ENCODE measurements at regions not wholly inside any gene's neighbourhood (a gene's known extent, or its start where the extent isn't known, plus 50 kb on each side); places are given as distances from the start of the nearest gene placed in this dataset.

DNA sequence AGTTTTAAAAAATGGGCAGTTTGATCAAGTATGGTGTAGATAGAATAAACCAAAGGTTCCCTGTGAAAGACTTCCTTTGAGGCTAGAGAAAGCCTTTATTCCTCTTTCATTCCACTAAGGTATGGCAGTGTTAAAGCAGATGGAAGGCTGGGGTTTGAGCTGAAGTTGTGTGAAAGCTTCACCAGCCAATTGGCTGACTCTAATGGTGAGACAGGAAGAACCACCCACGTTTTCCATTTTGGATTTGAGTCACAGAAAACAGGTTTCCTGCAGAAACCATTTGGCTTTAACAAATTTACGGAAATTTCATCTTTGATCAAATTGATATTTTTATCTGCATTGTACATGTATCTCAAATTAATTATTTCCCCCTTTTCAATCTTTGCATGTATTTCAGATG lies 455.0 kb downstream of the PCNX1 start:
- DNase-seq (ENCODE audit: low read depth) = no peak

DNA sequence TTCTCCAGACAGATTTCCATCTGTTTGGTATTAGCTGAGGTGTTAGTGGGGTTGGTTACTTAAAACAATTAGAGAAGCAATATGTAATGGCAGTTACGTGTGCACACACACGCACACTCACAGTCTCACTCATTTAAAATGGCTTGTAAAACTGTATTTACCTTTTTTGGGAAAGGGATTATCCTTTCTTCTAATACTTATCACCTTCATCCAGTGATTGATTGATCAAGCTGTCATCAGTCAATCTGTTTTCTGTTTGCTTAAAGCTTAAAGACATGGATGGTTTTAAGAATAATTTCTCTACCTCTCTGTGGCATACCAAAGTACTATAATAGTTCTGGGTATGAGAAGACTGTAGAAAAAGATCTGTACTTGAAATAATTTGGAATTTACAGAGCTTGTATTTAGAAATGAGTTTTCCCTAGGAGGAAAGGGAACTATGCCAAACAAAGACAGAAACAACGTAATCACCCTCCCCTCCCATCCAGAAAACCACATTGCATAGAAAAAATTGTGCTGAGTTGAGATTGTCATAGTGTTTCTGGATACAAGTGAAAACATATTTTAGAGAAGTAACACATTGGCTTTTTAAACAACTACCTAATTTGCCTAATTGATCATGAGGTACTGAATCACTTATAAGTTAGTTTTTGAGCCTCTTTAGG lies 455.8 kb downstream of the PCNX1 start:
- peak; percentile 73 for DNase-seq (ENCODE audit: low read depth)

- peak; percentile 66 for DNase-seq (ENCODE audit: low read depth)
These were observed 457.0 kb downstream of the PCNX1 start for GRCh38 chr14:71363946-71364925.

- DNase-seq (ENCODE audit: low read depth) = peak; percentile 31
These were observed 458.1 kb downstream of the PCNX1 start for GRCh38 chr14:71365361-71365760.

GRCh38 chr14:71366861-71367260 lies 459.6 kb downstream of the PCNX1 start:
- DNase-seq (ENCODE audit: low read depth) = no peak

DNA sequence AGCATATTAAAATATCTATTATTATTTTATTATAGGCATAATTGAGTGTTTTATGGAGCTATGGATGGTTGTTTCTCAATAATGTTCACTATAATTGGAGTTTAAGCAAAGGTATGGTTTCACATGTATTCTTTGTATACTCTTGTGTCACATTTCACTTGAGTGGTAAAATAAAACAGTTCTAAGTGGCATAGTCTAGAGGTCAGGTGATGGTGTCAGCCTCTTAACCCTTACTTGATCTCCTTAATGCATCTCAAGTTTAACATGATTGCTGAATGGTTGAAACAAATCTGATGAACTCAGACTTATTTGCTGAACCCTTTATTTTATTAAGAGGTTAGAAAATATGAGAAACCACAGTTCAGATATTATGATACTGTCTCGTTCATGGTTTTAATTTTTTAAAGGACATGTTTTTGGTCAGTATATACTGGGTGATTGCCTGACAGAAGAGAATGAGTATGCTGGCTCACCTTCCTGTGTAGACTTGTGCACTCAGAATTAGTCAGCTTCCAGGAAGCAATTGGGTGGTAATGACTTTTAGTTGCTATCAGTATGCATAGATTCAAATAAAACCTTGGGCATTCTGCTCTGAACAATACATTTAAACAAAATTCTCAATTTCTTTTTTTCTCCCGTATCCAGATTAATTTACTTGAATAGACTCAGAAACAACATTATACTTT lies 464.6 kb downstream of the PCNX1 start:
- DNase-seq (ENCODE audit: low read depth) = peak; percentile 13

DNA sequence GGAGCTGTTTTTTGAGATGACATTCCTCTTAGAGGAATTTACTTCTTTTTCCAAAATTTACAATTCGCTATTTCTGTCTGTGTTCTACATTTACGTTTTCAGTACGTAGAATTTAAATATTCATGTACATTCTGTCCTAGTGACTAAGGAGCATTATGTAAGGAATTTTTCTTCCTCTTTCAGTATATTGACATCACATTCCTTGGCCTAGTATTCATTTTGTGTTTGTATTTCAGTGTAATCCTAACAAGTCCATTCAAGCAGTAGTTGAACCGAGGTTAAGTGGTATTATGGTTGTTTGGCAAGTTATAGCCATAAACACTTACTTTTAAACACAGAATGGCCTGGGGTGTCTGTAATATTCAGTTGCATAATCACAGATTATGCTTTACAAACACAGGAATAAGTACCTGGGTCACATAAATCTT lies 465.2 kb downstream of the PCNX1 start:
- peak; percentile 82 for DNase-seq (ENCODE audit: low read depth)

- DNase-seq (ENCODE audit: low read depth) = no peak
These were observed 466.5 kb downstream of the PCNX1 start for GRCh38 chr14:71373773-71374172.

DNA sequence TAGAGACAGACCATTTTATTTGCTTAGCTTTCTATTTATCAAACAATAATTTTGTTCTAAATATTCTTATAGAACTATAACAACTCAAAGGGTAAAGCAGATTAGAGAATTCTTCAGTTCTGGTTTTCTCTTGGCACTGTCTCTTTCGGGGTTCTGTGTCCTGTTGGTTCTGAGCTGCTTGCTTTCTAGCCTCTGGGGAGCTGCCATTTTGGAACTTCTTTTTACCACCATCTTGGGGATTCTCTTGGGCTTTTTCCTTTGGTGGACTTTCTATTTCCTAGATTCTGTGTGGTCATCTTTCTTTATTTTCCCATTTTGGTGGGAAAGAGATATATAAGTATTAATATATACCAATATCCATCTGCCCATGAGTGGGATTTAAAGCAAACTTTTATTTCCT lies 467.7 kb downstream of the PCNX1 start:
- DNase-seq (ENCODE audit: low read depth) = no peak

- no peak for DNase-seq (ENCODE audit: low read depth)
These were observed 469.8 kb downstream of the PCNX1 start for GRCh38 chr14:71377099-71377498.

- DNase-seq (ENCODE audit: low read depth) = peak; percentile 52
These were observed 473.0 kb downstream of the PCNX1 start for GRCh38 chr14:71380271-71380670.

DNA sequence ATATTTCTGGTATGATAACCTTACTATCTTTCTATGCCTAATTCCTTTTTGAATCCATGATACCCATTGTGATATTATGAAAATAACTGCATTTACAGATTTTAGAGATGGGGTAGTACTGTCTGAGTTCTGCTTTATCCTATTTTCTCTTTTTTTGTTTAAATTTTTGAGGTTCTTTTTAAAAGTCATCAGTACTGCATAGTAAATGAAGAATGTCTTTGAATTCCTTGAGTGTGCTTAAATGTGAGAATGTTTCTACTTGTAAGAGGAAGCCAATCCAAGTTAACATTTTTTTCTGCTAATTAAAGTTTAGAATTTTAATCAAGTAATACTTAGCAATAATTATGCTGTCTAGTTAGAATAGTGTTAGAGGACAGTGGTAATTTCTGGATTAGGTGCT lies 474.6 kb downstream of the PCNX1 start:
- DNase-seq (ENCODE audit: low read depth) = no peak

- DNase-seq (ENCODE audit: low read depth) = no peak
These were observed 475.1 kb downstream of the PCNX1 start for GRCh38 chr14:71382315-71382714.

DNA sequence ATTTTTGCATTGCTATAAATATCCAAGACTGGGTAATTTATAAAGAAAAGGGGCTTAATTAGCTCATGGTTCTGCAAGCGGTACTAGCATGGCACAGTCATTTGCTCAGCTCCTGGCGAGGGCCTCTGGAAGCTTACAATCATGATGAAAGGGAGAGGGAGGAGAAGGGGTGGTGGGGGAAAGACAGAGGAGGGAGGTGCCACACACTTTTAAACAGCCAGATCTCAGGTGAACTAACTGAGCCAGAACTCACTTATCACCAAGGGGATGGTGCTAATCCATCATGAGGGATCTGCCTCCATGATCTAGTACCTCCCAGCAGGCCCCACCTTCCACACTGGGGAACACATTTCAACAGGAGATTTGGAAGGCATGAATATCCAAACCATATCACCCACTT lies 476.3 kb downstream of the PCNX1 start:
- no peak for DNase-seq (ENCODE audit: low read depth)

- no peak for DNase-seq (ENCODE audit: low read depth)
These were observed 477.0 kb downstream of the PCNX1 start for GRCh38 chr14:71384007-71384845.

DNA sequence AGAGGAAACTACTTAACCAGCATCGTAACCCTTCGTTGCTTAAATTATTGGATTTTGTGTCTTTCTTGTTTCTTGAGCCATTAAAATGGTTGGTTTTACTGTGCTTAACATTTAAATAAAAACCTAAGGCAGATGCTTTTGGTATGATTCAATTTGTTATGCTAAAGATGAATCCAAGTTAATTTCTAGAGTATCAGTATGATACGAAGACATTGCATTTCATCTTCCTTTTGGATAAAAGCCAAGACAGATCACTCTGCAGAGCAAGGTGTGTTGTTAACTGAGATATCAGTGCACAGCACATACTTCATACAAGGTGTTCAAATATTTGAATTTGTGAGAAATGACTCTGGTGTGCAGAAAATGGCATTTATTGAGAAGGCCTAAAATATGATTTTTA lies 480.5 kb downstream of the PCNX1 start:
- no peak for DNase-seq (ENCODE audit: low read depth)

- no peak for DNase-seq (ENCODE audit: low read depth)
These were observed 481.1 kb downstream of the PCNX1 start for GRCh38 chr14:71388336-71388735.

DNA sequence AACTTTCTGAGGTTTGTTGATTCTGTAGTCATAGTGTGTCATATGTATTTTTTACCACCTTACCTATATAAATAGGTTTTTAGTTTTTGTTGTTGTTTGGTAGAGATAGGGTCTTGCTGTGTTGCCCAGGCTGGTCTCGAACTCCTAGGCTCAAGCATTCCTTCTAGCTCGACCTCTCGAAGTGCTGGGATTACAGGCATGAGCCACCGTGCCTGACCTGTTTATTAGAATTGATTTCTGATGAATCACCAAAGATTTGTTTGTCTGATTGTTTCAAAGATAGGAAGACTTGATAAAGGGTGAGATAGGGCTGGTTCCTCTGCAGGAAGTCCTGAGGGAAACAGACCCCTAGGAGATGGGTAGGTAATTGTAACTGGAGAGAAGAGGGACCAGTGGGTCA lies 481.6 kb downstream of the PCNX1 start:
- DNase-seq (ENCODE audit: low read depth) = no peak

- DNase-seq (ENCODE audit: low read depth) = no peak
These were observed 487.1 kb downstream of the PCNX1 start for GRCh38 chr14:71394386-71394785.

DNA sequence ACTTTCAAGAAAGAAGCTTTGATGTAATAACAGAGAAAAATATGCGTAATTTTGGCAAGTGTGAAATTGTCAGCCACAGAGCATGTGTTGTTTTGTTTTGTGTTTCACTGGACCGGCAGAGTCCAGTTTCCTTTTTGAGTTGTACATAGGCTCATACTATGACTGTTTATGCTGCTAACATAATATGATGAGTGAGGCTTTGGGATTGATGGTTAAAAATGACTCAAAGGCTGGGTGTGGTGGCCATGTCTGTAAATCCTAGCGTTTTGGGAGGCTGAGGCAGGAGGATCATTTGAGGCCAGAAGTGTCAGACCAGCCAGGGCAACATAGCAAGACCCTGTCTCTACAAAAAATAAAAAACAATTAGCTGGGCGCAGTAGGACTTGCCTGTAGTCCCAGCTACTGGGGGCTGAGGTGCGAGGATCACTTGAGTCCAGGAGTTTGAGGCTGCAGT lies 487.9 kb downstream of the PCNX1 start:
- DNase-seq (ENCODE audit: low read depth) = peak; percentile 64

GRCh38 chr14:71395636-71396035 lies 488.4 kb downstream of the PCNX1 start:
- DNase-seq (ENCODE audit: low read depth) = no peak
